ENCODE measurements at regions not wholly inside any gene's neighbourhood (a gene's known extent, or its start where the extent isn't known, plus 50 kb on each side); places are given as distances from the start of the nearest gene placed in this dataset.

DNA sequence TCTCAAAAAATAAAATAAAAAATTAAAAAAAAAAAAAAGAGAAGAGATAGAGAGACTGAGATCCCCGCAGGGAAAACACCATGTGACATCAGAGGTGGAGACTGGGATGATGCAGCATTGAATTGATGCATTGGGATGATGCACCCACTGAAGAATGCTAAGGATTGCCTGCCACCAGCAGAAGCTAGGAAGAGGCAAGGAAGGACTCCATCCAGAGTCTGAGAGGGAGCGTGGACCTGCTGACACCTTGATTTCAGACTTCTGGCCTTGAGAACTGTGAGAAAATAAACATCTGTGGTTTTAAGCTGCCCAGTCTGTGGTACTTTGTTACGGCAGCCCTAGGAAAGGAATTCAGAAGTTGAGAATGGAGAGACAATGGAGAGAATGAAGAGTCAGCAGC is 89.8 kb upstream of the PRPS1L1 start:
- WGBS (ENCODE audit: insufficient coverage, low lambda C conversion rate) = no CpG with 5 or more reads among the region's 3 CpGs
- Histone ChIP-seq H3K27me3 (ENCODE audit: control insufficient read depth, insufficient read depth, low read length) (no peaks in the 10 kb centered on the region), H3K36me3 (ENCODE audit: control insufficient read depth, insufficient read depth, low read length) (no peaks in the 10 kb centered on the region), H3K4me1 (ENCODE audit: control insufficient read depth, insufficient read depth, low read length) (no peaks in the 10 kb centered on the region), H3K9me3 (ENCODE audit: control insufficient read depth, low read depth, low read length) (no peaks in the 10 kb centered on the region), H3K4me3 (ENCODE audit: low read length) (no peak overlapping the region), H3K27ac (ENCODE audit: low read length) (no peak overlapping the region)
- no peak for DNase-seq

GRCh38 chr7:18119985-18120384 is 92.3 kb upstream of the PRPS1L1 start:
- H3K9me3 ChIP-seq (ENCODE audit: control insufficient read depth, low read depth, low read length) = no peaks in the 10 kb centered on the region
- no peaks in the 10 kb centered on the region for H3K4me1 ChIP-seq (ENCODE audit: control insufficient read depth, insufficient read depth, low read length)
- H3K27me3 ChIP-seq (ENCODE audit: control insufficient read depth, insufficient read depth, low read length) = no peaks in the 10 kb centered on the region
- H3K27ac ChIP-seq (ENCODE audit: low read length) = no peak overlapping the region
- DNase-seq = no peak
- H3K36me3 ChIP-seq (ENCODE audit: control insufficient read depth, insufficient read depth, low read length) = no peaks in the 10 kb centered on the region
- no peak overlapping the region for H3K4me3 ChIP-seq (ENCODE audit: low read length)

DNA sequence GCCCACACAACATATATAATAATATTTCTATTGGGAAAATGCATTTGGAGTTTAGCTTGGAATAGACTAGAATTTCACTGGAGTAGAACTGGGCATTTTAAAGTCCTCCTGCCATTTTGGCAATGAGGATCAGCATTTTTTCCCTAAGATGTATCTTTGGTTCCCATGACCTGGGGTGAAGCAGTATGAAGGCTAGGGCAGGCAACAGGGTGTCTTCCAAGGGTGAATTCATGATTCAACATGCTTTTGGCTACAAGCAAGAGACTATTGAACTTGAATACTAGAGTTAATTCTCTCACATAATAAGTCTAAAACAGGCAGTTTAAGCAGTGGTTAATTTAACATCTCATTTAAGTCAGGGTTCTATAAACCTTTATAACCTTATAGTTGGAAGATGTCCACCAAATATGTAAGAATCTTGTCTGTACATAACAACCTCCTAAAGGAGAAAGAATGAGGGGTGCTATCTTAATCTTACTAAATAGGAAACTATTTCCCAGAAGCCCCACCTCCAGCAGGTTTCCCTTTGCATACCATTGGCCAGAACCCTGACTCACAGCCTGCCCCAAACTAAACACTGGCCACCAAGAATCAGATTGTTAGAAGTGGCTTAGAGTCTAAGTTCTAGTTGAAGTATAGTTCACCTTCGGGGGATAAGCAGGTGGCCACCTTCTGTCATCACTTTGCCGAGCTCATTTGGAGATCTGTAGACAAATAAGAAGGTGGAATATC is 96.0 kb upstream of the PRPS1L1 start:
- WGBS (ENCODE audit: insufficient coverage, low lambda C conversion rate) = no CpG with 5 or more reads among the region's 2 CpGs
- H3K4me1 ChIP-seq (ENCODE audit: control insufficient read depth, insufficient read depth, low read length) = no peaks in the 10 kb centered on the region
- no peak overlapping the region for H3K27ac ChIP-seq (ENCODE audit: low read length)
- H3K9me3 ChIP-seq (ENCODE audit: control insufficient read depth, low read depth, low read length) = no peaks in the 10 kb centered on the region
- no peak for DNase-seq
- H3K36me3 ChIP-seq (ENCODE audit: control insufficient read depth, insufficient read depth, low read length) = no peaks in the 10 kb centered on the region
- H3K27me3 ChIP-seq (ENCODE audit: control insufficient read depth, insufficient read depth, low read length) = no peaks in the 10 kb centered on the region
- no peak overlapping the region for H3K4me3 ChIP-seq (ENCODE audit: low read length)

GRCh38 chr7:18125476-18125875 is 97.8 kb upstream of the PRPS1L1 start:
- Histone ChIP-seq H3K27ac (ENCODE audit: low read length) (peak overlapping the region; percentile 11), H3K4me3 (ENCODE audit: low read length) (no peak overlapping the region), H3K9me3 (ENCODE audit: control insufficient read depth, low read depth, low read length) (no peaks in the 10 kb centered on the region), H3K4me1 (ENCODE audit: control insufficient read depth, insufficient read depth, low read length) (no peaks in the 10 kb centered on the region), H3K36me3 (ENCODE audit: control insufficient read depth, insufficient read depth, low read length) (no peaks in the 10 kb centered on the region), H3K27me3 (ENCODE audit: control insufficient read depth, insufficient read depth, low read length) (no peaks in the 10 kb centered on the region)
- WGBS (ENCODE audit: insufficient coverage, low lambda C conversion rate) = no CpG with 5 or more reads among the region's 2 CpGs
- DNase-seq = peak; percentile 1 to 10

DNA sequence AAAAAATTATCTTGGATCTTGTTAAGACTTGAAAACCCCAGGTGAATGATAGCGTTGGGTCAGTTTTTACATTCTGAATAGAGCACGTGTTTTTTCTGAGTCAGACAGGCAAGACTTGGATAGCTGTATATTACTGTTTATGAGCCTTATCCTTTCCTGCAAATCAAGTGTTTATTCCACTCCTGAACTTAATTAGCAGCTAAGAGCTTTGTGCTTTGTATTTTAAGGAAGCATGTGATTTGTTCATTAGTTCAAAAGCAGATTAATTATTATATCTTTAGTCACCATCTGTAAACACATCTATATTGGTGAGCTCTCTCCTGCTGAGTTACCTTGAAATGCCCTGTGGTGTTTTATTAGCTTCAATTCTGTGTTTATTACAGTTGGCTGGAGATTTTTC is 98.6 kb upstream of the PRPS1L1 start:
- Histone ChIP-seq H3K36me3 (ENCODE audit: control insufficient read depth, insufficient read depth, low read length) (no peaks in the 10 kb centered on the region), H3K27ac (ENCODE audit: low read length) (no peak overlapping the region), H3K27me3 (ENCODE audit: control insufficient read depth, insufficient read depth, low read length) (no peaks in the 10 kb centered on the region), H3K4me1 (ENCODE audit: control insufficient read depth, insufficient read depth, low read length) (no peaks in the 10 kb centered on the region), H3K9me3 (ENCODE audit: control insufficient read depth, low read depth, low read length) (no peaks in the 10 kb centered on the region), H3K4me3 (ENCODE audit: low read length) (no peak overlapping the region)
- 20% methylated on average over 1 of the region's 2 CpGs for WGBS (ENCODE audit: insufficient coverage, low lambda C conversion rate)
- peak; percentile 26 to 76 for DNase-seq

DNA sequence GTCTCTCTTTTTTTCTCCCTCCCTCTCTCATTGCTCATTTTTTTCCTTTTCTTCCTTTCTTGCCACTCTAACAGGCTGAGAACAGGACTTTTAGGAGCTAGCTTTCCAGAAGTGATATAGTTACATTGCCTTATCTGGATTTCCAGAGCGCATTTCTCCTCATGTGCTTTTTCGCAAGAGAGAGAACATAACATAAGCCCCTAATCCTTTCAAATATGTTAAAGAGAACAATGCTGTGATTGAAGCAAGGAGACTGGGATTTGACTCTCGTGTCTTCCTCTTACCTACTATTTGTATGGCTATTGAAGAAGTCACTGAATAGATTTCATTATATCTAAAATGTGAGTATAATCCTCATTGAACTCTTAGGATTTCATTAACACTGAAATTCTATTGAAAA is 101.2 kb upstream of the PRPS1L1 start:
- 100% methylated on average over 1 of the region's 3 CpGs for WGBS (ENCODE audit: insufficient coverage, low lambda C conversion rate)
- Histone ChIP-seq H3K9me3 (ENCODE audit: control insufficient read depth, low read depth, low read length) (no peaks in the 10 kb centered on the region), H3K27ac (ENCODE audit: low read length) (no peak overlapping the region), H3K27me3 (ENCODE audit: control insufficient read depth, insufficient read depth, low read length) (no peaks in the 10 kb centered on the region), H3K4me1 (ENCODE audit: control insufficient read depth, insufficient read depth, low read length) (no peaks in the 10 kb centered on the region), H3K4me3 (ENCODE audit: low read length) (no peak overlapping the region), H3K36me3 (ENCODE audit: control insufficient read depth, insufficient read depth, low read length) (no peaks in the 10 kb centered on the region)
- DNase-seq = no peak

GRCh38 chr7:18132811-18133210 is 105.2 kb upstream of the PRPS1L1 start:
- H3K27me3 ChIP-seq (ENCODE audit: control insufficient read depth, insufficient read depth, low read length) = no peaks in the 10 kb centered on the region
- no peak overlapping the region for H3K27ac ChIP-seq (ENCODE audit: low read length)
- no peaks in the 10 kb centered on the region for H3K9me3 ChIP-seq (ENCODE audit: control insufficient read depth, low read depth, low read length)
- no peaks in the 10 kb centered on the region for H3K4me1 ChIP-seq (ENCODE audit: control insufficient read depth, insufficient read depth, low read length)
- no peak overlapping the region for H3K4me3 ChIP-seq (ENCODE audit: low read length)
- H3K36me3 ChIP-seq (ENCODE audit: control insufficient read depth, insufficient read depth, low read length) = no peaks in the 10 kb centered on the region
- peak; percentile 12 to 53 for DNase-seq

DNA sequence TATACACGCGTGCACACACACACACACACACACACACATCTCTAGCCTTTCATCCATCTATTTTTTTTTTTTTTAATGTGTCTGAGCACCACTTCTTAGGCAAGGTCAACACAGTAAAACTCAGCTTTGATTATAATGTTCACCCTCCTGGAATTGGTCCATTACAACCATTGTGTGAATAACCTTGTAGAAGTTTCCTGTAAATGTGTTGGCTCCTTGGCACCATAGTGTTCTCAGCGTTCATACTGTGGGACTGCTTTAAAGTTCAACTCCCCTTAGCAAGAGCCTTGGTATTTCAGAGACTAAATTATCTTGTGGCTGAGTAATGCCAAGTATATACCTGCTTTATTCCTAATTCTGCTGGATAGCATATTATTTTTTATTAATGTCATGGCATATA is 106.3 kb upstream of the PRPS1L1 start:
- WGBS (ENCODE audit: insufficient coverage, low lambda C conversion rate) = 94% methylated on average over 2 of the region's 3 CpGs
- no peak overlapping the region for H3K27ac ChIP-seq (ENCODE audit: low read length)
- no peaks in the 10 kb centered on the region for H3K4me1 ChIP-seq (ENCODE audit: control insufficient read depth, insufficient read depth, low read length)

DNA sequence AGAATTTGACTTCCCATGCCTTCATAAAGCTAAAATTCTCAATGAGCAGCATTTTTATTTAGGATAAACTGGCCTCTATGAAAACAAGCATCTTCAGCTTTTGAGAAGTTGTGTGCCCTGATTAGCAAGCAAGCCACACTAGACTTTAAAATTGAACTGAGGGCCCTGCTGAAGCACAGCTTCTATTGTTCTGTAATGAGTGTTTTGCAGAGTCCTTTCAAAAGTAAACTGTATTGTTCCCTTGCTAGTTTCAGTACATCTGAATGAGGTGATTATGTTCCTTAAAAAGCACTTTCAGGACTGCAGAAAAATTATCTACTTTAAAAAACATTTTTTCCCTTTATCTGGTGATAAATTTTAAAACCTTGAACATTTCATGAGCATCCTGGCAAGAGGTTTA is 113.3 kb upstream of the PRPS1L1 start:
- Histone ChIP-seq H3K9me3 (ENCODE audit: control insufficient read depth, low read depth, low read length) (no peaks in the 10 kb centered on the region), H3K4me3 (ENCODE audit: low read length) (no peak overlapping the region), H3K27ac (ENCODE audit: low read length) (no peak overlapping the region), H3K4me1 (ENCODE audit: control insufficient read depth, insufficient read depth, low read length) (no peaks in the 10 kb centered on the region), H3K27me3 (ENCODE audit: control insufficient read depth, insufficient read depth, low read length) (no peaks in the 10 kb centered on the region), H3K36me3 (ENCODE audit: control insufficient read depth, insufficient read depth, low read length) (no peaks in the 10 kb centered on the region)
- no peak for DNase-seq

More for the DNA sequence above, 106.3 kb upstream of the PRPS1L1 start:
- no peak for DNase-seq
- Histone ChIP-seq H3K27me3 (ENCODE audit: control insufficient read depth, insufficient read depth, low read length) (no peaks in the 10 kb centered on the region), H3K4me3 (ENCODE audit: low read length) (no peak overlapping the region), H3K36me3 (ENCODE audit: control insufficient read depth, insufficient read depth, low read length) (no peaks in the 10 kb centered on the region), H3K9me3 (ENCODE audit: control insufficient read depth, low read depth, low read length) (no peaks in the 10 kb centered on the region)

DNA sequence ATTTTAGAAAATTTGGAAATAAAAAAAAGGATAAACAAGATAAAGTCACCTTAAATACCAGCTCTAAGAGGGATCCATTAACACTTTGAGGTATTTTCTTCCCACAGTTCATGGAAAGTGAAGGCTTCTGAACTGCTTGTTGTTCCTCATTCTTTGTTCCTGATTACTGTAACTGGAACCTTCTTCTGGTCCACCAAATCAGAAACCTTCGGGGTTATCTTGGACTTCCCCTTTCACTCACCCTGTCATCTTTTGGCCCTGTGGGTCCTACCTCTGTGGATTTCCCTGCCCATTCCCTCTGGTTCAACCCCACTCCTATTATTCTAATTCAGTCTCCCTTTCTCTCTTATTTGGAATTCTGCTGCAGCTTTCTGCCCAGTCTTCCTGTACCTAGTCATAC is 116.5 kb upstream of the PRPS1L1 start:
- H3K27ac ChIP-seq (ENCODE audit: low read length) = no peak overlapping the region
- no peaks in the 10 kb centered on the region for H3K4me1 ChIP-seq (ENCODE audit: control insufficient read depth, insufficient read depth, low read length)
- H3K36me3 ChIP-seq (ENCODE audit: control insufficient read depth, insufficient read depth, low read length) = no peaks in the 10 kb centered on the region
- H3K4me3 ChIP-seq (ENCODE audit: low read length) = no peak overlapping the region
- DNase-seq = no peak
- no peaks in the 10 kb centered on the region for H3K9me3 ChIP-seq (ENCODE audit: control insufficient read depth, low read depth, low read length)
- 100% methylated on average over 1 of the region's 1 CpG for WGBS (ENCODE audit: insufficient coverage, low lambda C conversion rate)
- no peaks in the 10 kb centered on the region for H3K27me3 ChIP-seq (ENCODE audit: control insufficient read depth, insufficient read depth, low read length)

DNA sequence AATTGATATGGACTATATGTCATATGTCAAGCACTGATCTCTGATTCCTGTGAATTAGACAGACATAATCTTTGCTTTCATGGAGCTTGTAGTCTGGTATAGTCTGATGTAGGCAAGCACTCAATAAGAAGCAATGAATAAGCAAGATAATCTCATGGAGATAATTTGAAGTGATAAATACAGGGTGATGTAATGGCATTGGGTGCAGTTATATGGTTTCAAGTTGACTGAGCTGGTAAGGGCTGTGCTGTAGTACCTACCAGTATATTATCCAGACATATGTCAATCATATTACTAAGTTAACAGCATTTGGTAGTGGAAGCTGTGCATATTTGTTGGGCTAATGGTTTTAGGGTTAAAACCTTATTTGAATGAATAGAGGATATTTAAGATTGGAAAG is 117.5 kb upstream of the PRPS1L1 start:
- no peaks in the 10 kb centered on the region for H3K9me3 ChIP-seq (ENCODE audit: control insufficient read depth, low read depth, low read length)
- H3K27ac ChIP-seq (ENCODE audit: low read length) = no peak overlapping the region
- no peaks in the 10 kb centered on the region for H3K27me3 ChIP-seq (ENCODE audit: control insufficient read depth, insufficient read depth, low read length)
- DNase-seq = no peak
- no peaks in the 10 kb centered on the region for H3K36me3 ChIP-seq (ENCODE audit: control insufficient read depth, insufficient read depth, low read length)
- no peak overlapping the region for H3K4me3 ChIP-seq (ENCODE audit: low read length)
- H3K4me1 ChIP-seq (ENCODE audit: control insufficient read depth, insufficient read depth, low read length) = no peaks in the 10 kb centered on the region
